NCI-H1436 (cell line): ENCODE measurements at regions not wholly inside any gene's neighbourhood (a gene's known extent, or its start where the extent isn't known, plus 50 kb on each side); places are given as distances from the start of the nearest gene placed in this dataset.

Source experiments
- DNase-seq: peaks from one replicate; lab custom pipeline; 2025; lab: John Stamatoyannopoulos, UW

- no peak for DNase-seq
These were observed 91.3 kb upstream of the GPR45 start for GRCh38 chr2:105150231-105150630.

GRCh38 chr2:105154119-105154818 is 87.3 kb upstream of the GPR45 start:
- no peak for DNase-seq

GRCh38 chr2:105156166-105156565 is 85.4 kb upstream of the GPR45 start:
- no peak for DNase-seq

- no peak for DNase-seq
These were observed 83.5 kb upstream of the GPR45 start for GRCh38 chr2:105158002-105158401.

- DNase-seq: no peak
These were observed 74.9 kb upstream of the GPR45 start for GRCh38 chr2:105166688-105167087.

- DNase-seq: no peak
These were observed 73.0 kb upstream of the GPR45 start for GRCh38 chr2:105168543-105168942.

- no peak for DNase-seq
These were observed 66.3 kb upstream of the GPR45 start for GRCh38 chr2:105175231-105175630.

GRCh38 chr2:105176429-105176828 is 65.1 kb upstream of the GPR45 start:
- DNase-seq: no peak

- DNase-seq: no peak
These were observed 64.5 kb upstream of the GPR45 start for GRCh38 chr2:105177008-105177407.

GRCh38 chr2:105177536-105178254 is 63.8 kb upstream of the GPR45 start:
- no peak for DNase-seq

- peak; percentile 1 for DNase-seq
These were observed 61.8 kb upstream of the GPR45 start for GRCh38 chr2:105179469-105180372.

- DNase-seq: no peak
These were observed 61.0 kb upstream of the GPR45 start for GRCh38 chr2:105180491-105180972.

GRCh38 chr2:105181282-105181681 is 60.3 kb upstream of the GPR45 start:
- DNase-seq: no peak

GRCh38 chr2:105183555-105184323 is 57.8 kb upstream of the GPR45 start:
- DNase-seq: no peak

GRCh38 chr2:105184420-105184819 is 57.1 kb upstream of the GPR45 start:
- DNase-seq: no peak

GRCh38 chr2:105186967-105187498 is 54.5 kb upstream of the GPR45 start:
- no peak for DNase-seq

- DNase-seq: no peak
These were observed 54.0 kb upstream of the GPR45 start for GRCh38 chr2:105187531-105187930.

GRCh38 chr2:105188343-105188742 is 53.2 kb upstream of the GPR45 start:
- no peak for DNase-seq
